ENCODE measurements at regions not wholly inside any gene's neighbourhood (a gene's known extent, or its start where the extent isn't known, plus 50 kb on each side); places are given as distances from the start of the nearest gene placed in this dataset.

- H3K27me3 ChIP-seq (ENCODE audit: control insufficient read depth, insufficient read depth, low read length) = no peaks in the 10 kb centered on the region
- no peak overlapping the region for H3K4me3 ChIP-seq (ENCODE audit: insufficient read depth, low read depth, low read length)
- no peak overlapping the region for H4K91ac ChIP-seq (ENCODE audit: insufficient read depth, low read depth, low read length)
- H3K4me1 ChIP-seq (ENCODE audit: control insufficient read depth, insufficient read depth, low read length) = no peaks in the 10 kb centered on the region
- no peak for TF ChIP-seq SMC3 (IDR thresholded peaks at IDR 0.05; ENCODE audit: low read depth, low read length)
- no peak for TF ChIP-seq MXI1 (IDR thresholded peaks at IDR 0.05; ENCODE audit: borderline replicate concordance, low read depth, low read length)
- TF ChIP-seq MAFK (IDR thresholded peaks at IDR 0.05; ENCODE audit: low read depth, low read length) = no peak
- no peak for TF ChIP-seq RFX5 (IDR thresholded peaks at IDR 0.05; ENCODE audit: low read depth, low read length)
- no peak for TF ChIP-seq CHD1 (IDR thresholded peaks at IDR 0.05; ENCODE audit: low read depth, low read length)
- TF ChIP-seq BHLHE40 (IDR thresholded peaks at IDR 0.05; ENCODE audit: low read depth, low read length) = no peak
- TF ChIP-seq FOS (IDR thresholded peaks at IDR 0.05; ENCODE audit: low read depth, low read length) = no peak
- TF ChIP-seq RCOR1 (IDR thresholded peaks at IDR 0.05; ENCODE audit: insufficient replicate concordance, low read length) = no peak
- no peak for TF ChIP-seq MAZ (IDR thresholded peaks at IDR 0.05; ENCODE audit: borderline replicate concordance, low read depth, low read length)
- no peak for TF ChIP-seq CEBPB (IDR thresholded peaks at IDR 0.05; ENCODE audit: low read depth, low read length)
- TF ChIP-seq POLR2A (IDR thresholded peaks at IDR 0.05; ENCODE audit: low read depth, low read length) = no peak
- TF ChIP-seq ELK1 (IDR thresholded peaks at IDR 0.05; ENCODE audit: borderline replicate concordance, low read depth, low read length) = no peak
- TF ChIP-seq RAD21 (IDR thresholded peaks at IDR 0.05; ENCODE audit: low read length) = no peak
- TF ChIP-seq CTCF (conservative IDR thresholded peaks at IDR 0.05; ENCODE audit: low read depth, low read length) = no peak
- TF ChIP-seq USF2 (IDR thresholded peaks at IDR 0.05; ENCODE audit: low read depth, low read length) = no peak
- no peak for TF ChIP-seq NFE2L2 (IDR thresholded peaks at IDR 0.05; ENCODE audit: low read depth, low read length)
- H2BK20ac ChIP-seq (ENCODE audit: low read depth, low read length) = no peak overlapping the region
- DNase-seq (no peak), ATAC-seq (ENCODE audit: low read depth) (no peak)
- no peak overlapping the region for H3K23ac ChIP-seq (ENCODE audit: low read depth, low read length)
- no CpG with 5 or more reads among the region's 3 CpGs for WGBS, 2 experiments (ENCODE audit: extremely low coverage in 2 of 2, insufficient read length in 1 of 2)
- no peak overlapping the region for H2BK120ac ChIP-seq (ENCODE audit: low read depth, low read length)
- in situ Hi-C loops (cut with MboI; ENCODE audit: low sequenced_read_pairs) = no loop called here
- ChIA-PET CTCF (no interaction called here), POLR2A (ENCODE audit: unreplicated experiment) (no interaction called here)
- no peak overlapping the region for H2AK9ac ChIP-seq (replicated peaks; ENCODE audit: low read depth, low read length, poor library complexity)
- no peak overlapping the region for H3K9ac ChIP-seq (ENCODE audit: low read depth, low read length)
- no TSS peak for BruUV-seq (replicated peaks)
- H3K18ac ChIP-seq (ENCODE audit: low read depth, low read length) = no peak overlapping the region
- no peak overlapping the region for H3K56ac ChIP-seq (ENCODE audit: extremely low read depth, insufficient read depth, low read length)
- H2AK5ac ChIP-seq (ENCODE audit: low read depth, low read length) = no peak overlapping the region
- no peak overlapping the region for H4K8ac ChIP-seq (ENCODE audit: low read depth in 2 of 2, low read length in 2 of 2)
- H3K14ac ChIP-seq (replicated peaks; ENCODE audit: low read depth, low read length) = no peak overlapping the region
- no peaks in the 10 kb centered on the region for H3K79me1 ChIP-seq (ENCODE audit: low read depth in 1 of 2, low read length in 2 of 2)
- no peaks in the 10 kb centered on the region for H3K36me3 ChIP-seq (ENCODE audit: control insufficient read depth, insufficient read depth, low read length)
- H3K4me2 ChIP-seq (ENCODE audit: low read depth, low read length) = no peak overlapping the region
- no peak overlapping the region for H4K5ac ChIP-seq (ENCODE audit: low read depth, low read length)
- intact Hi-C loops (cut with micrococcal nuclease) = no loop called here
- H3K9me3 ChIP-seq (ENCODE audit: control insufficient read depth, insufficient read depth, low read length) = peaks cover 10% of the 10 kb centered on the region
- no peak overlapping the region for H2AFZ ChIP-seq (replicated peaks; ENCODE audit: low read length, poor library complexity)
- no peaks in the 10 kb centered on the region for H3K9me1 ChIP-seq (ENCODE audit: insufficient read depth, low read length)
- dilution Hi-C loops (cut with HindIII; ENCODE audit: low sequenced_read_pairs, unreplicated experiment) = no loop called here
- H3K4ac ChIP-seq (ENCODE audit: low read depth, low read length) = no peak overlapping the region
- no peak overlapping the region for H2BK5ac ChIP-seq (ENCODE audit: low read depth, low read length, poor library complexity, severe bottlenecking)
- H4K20me1 ChIP-seq (ENCODE audit: insufficient read depth, low read length) = no peaks in the 10 kb centered on the region
- no peak overlapping the region for H3K27ac ChIP-seq (ENCODE audit: insufficient read depth, low read length)
- no peak overlapping the region for H2BK15ac ChIP-seq (ENCODE audit: low read depth, low read length)
Observed at GRCh38 chr4:45131020-45131419, 404.7 kb upstream of the GNPDA2 start.

Measured in IMR-90 (cell line).